Smooth muscle cell (in vitro differentiated cells): ENCODE measurements at regions not wholly inside any gene's neighbourhood (a gene's known extent, or its start where the extent isn't known, plus 50 kb on each side); places are given as distances from the start of the nearest gene placed in this dataset.

Experiments used
- DNase-seq: peaks from one replicate; lab custom pipeline; 2025; ENCODE audit not compliant: unreplicated experiment; lab: John Stamatoyannopoulos, UW
- H2AFZ ChIP-seq: fragments of 200-600 bp; sonication (generic); 2 replicates; pipeline ENCODE4 v1.6.0; 2016; ENCODE audit warnings: antibody characterized with exemption, low read depth, mild to moderate bottlenecking
- H3F3A ChIP-seq: fragments of 200-600 bp; sonication (generic); 2 replicates; pipeline ENCODE4 v1.6.0; 2017; ENCODE audit warnings: antibody characterized with exemption, low read depth
- H3K27ac ChIP-seq: fragments of 200-600 bp; sonication (generic); 2 replicates; pipeline ENCODE4 v1.5.1; 2016; ENCODE audit warnings: low read depth, mild to moderate bottlenecking
- H3K27me3 ChIP-seq: fragments of 200-600 bp; sonication (generic); 2 replicates; pipeline ENCODE4 v1.6.1; 2016; ENCODE audit warnings: low read depth, mild to moderate bottlenecking
- H3K36me3 ChIP-seq: fragments of 200-600 bp; sonication (generic); 2 replicates; pipeline ENCODE4 v1.5.1; 2016; ENCODE audit warnings: low read depth
- H3K4me1 ChIP-seq: fragments of 200-600 bp; sonication (generic); 2 replicates; pipeline ENCODE4 v1.5.1; 2016; ENCODE audit warnings: low read depth
- H3K4me2 ChIP-seq: fragments of 200-600 bp; sonication (generic); 2 replicates; pipeline ENCODE4 v1.6.0; 2016; ENCODE audit warnings: mild to moderate bottlenecking
- H3K4me3 ChIP-seq: fragments of 200-600 bp; sonication (generic); 2 replicates; pipeline ENCODE4 v1.5.1; 2016; ENCODE audit warnings: mild to moderate bottlenecking
- H3K79me2 ChIP-seq: fragments of 200-600 bp; sonication (generic); 2 replicates; pipeline ENCODE4 v1.6.0; 2016; ENCODE audit warnings: low read depth, mild to moderate bottlenecking
- H3K9ac ChIP-seq: fragments of 200-600 bp; sonication (generic); 2 replicates; pipeline ENCODE4 v1.6.0; 2016; ENCODE audit warnings: low read depth
- H3K9me3 ChIP-seq: fragments of 200-600 bp; sonication (generic); replicated peaks from 2 replicates; pipeline ENCODE4 v1.5.1; 2016; ENCODE audit warnings: low read depth
- H4K20me1 ChIP-seq: fragments of 200-600 bp; sonication (generic); 2 replicates; pipeline ENCODE4 v1.6.0; 2016; ENCODE audit warnings: low read depth
- WGBS: methylation state at CpG from one replicate; pipeline ENCODE4 v1.1.7; 2016; ENCODE audit warnings: low lambda C conversion rate; 5-methylcytosine and 5-hydroxymethylcytosine counted together
- TF ChIP-seq, protein P1 (sequence below): fragments of 200-600 bp; sonication (generic); IDR thresholded peaks from 2 replicates; pipeline ENCODE4 v1.5.1; 2017; ENCODE audit warnings: borderline replicate concordance, mild to moderate bottlenecking, antibody characterized with exemption; ENCODE audit not compliant: insufficient read depth, poor library complexity, severe bottlenecking

DNA sequence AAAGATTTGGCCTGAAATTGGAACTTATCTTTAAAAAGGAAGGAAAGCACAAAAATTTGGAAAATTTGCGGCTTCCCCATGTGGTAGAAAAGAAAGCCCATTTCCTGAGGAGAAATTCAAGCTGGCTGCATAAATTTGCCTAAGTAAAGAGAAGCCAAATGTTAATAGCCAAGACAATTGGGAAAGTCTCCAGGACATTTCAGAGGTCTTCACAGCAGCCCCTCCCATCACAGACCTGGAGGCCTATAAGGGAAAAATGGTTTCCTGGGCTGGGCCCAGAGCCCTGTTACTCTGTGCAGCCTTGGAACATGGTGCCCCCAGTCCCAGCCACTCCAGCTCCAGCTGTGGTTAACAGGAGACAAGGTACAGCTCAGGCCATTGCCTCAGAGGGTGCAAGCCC, 736.5 kb downstream of the HACE1 start:
- Histone ChIP-seq H3K79me2 (no peaks in the 10 kb centered on the region), H3K9me3 (no peaks in the 10 kb centered on the region), H3K9ac (no peak overlapping the region), H3F3A (no peaks in the 10 kb centered on the region), H3K4me1 (no peaks in the 10 kb centered on the region), H3K27me3 (no peaks in the 10 kb centered on the region), H3K4me3 (no peak overlapping the region), H3K27ac (no peak overlapping the region), H3K36me3 (no peaks in the 10 kb centered on the region), H4K20me1 (no peaks in the 10 kb centered on the region), H2AFZ (no peak overlapping the region), H3K4me2 (no peak overlapping the region)
- no peak for DNase-seq
- whole genome bisulfite sequencing, result 96% methylated on average over 1 of the region's 1 CpG
- TF ChIP-seq, protein P1, sequence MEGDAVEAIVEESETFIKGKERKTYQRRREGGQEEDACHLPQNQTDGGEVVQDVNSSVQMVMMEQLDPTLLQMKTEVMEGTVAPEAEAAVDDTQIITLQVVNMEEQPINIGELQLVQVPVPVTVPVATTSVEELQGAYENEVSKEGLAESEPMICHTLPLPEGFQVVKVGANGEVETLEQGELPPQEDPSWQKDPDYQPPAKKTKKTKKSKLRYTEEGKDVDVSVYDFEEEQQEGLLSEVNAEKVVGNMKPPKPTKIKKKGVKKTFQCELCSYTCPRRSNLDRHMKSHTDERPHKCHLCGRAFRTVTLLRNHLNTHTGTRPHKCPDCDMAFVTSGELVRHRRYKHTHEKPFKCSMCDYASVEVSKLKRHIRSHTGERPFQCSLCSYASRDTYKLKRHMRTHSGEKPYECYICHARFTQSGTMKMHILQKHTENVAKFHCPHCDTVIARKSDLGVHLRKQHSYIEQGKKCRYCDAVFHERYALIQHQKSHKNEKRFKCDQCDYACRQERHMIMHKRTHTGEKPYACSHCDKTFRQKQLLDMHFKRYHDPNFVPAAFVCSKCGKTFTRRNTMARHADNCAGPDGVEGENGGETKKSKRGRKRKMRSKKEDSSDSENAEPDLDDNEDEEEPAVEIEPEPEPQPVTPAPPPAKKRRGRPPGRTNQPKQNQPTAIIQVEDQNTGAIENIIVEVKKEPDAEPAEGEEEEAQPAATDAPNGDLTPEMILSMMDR, result no peak

DNA sequence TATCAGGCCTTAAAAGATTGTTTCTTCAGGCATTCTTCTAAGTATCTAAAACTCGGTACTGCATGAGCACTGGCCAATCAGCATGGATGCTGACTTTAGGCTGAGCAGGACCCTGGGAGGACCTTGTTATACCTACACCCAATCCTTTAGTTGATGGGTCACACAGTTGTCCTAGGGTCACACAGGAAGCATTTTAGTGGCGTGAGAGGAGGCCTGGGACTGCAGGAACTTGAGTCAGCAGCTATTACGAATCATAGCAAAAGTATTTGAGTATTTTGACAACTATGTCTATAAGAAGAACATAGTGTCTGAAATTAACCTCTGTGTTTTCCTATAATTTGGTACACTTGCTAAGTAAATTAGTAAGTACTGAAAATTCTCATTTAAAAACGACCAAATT, 741.4 kb downstream of the HACE1 start:
- no peak for DNase-seq
- H2AFZ ChIP-seq, result peak overlapping the region; percentile 12
- peak overlapping the region; percentile 79 for H3K27ac ChIP-seq

DNA sequence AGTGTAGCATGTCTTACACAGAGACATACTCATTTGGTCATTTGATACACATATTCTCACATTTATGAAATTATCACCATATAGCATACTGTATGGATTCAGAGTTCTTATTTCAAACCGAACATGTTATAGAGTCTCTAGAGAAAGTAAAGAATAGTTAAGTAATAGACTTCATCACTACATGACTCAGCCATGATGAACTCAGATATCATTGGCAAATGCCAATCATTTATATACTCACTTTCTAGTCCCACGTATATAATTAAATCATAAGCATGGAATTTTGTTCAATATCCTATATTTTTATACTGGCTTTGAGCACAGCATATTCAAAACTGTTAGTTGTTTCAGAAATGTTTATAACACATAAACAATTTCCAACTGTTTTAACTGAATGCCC, 749.9 kb downstream of the HACE1 start:
- Histone ChIP-seq H3K4me1 (no peaks in the 10 kb centered on the region), H3K9me3 (no peaks in the 10 kb centered on the region), H3K27me3 (no peaks in the 10 kb centered on the region), H3K36me3 (no peaks in the 10 kb centered on the region), H3K9ac (no peak overlapping the region), H3K79me2 (no peaks in the 10 kb centered on the region), H2AFZ (no peak overlapping the region), H3K4me2 (no peak overlapping the region), H3K27ac (no peak overlapping the region), H4K20me1 (no peaks in the 10 kb centered on the region), H3K4me3 (no peak overlapping the region), H3F3A (no peaks in the 10 kb centered on the region)
- TF ChIP-seq, protein P1, result no peak
- DNase-seq, result no peak
- WGBS, result 90% methylated on average over 2 of the region's 2 CpGs

More for the DNA sequence above, 741.4 kb downstream of the HACE1 start:
- no peaks in the 10 kb centered on the region for H3K9me3 ChIP-seq
- 46% methylated on average over 4 of the region's 4 CpGs for WGBS
- H3K4me2 ChIP-seq, result peak overlapping the region; percentile 30
- no peaks in the 10 kb centered on the region for H3K36me3 ChIP-seq
- H3F3A ChIP-seq, result no peaks in the 10 kb centered on the region
- H3K4me3 ChIP-seq, result no peak overlapping the region
- TF ChIP-seq, protein P1, result no peak
- no peaks in the 10 kb centered on the region for H3K27me3 ChIP-seq
- no peaks in the 10 kb centered on the region for H4K20me1 ChIP-seq
- H3K4me1 ChIP-seq, result no peaks in the 10 kb centered on the region
- peak overlapping the region; percentile 48 for H3K9ac ChIP-seq
- H3K79me2 ChIP-seq, result no peaks in the 10 kb centered on the region

DNA sequence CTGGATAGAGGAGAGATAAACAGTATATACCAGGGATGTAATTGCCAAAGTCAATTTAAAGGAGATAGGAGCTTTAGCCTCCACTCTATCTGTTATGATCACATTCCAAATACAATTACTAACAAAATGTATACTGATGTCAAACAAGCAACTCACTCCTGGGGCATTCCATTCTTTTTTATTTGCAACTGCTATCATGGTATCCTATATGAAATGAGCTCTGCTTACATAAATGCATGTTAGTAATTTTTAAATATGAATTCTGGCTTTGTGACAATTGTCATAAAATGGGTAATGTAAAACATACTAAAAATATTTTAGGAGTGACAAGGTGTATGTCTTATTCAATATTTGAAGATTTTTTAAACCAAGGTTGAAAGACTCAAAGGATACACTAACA, 751.1 kb downstream of the HACE1 start:
- no peaks in the 10 kb centered on the region for H3K9me3 ChIP-seq
- H3K79me2 ChIP-seq, result no peaks in the 10 kb centered on the region

More for the DNA sequence above, 751.1 kb downstream of the HACE1 start:
- TF ChIP-seq, protein P1, result no peak
- no peaks in the 10 kb centered on the region for H4K20me1 ChIP-seq
- H3F3A ChIP-seq, result no peaks in the 10 kb centered on the region
- H3K27ac ChIP-seq, result no peak overlapping the region
- no peak overlapping the region for H3K4me2 ChIP-seq
- no peak overlapping the region for H3K4me3 ChIP-seq
- no peak overlapping the region for H2AFZ ChIP-seq
- H3K27me3 ChIP-seq, result no peaks in the 10 kb centered on the region
- no peak for DNase-seq
- no peaks in the 10 kb centered on the region for H3K4me1 ChIP-seq
- H3K9ac ChIP-seq, result no peak overlapping the region
- no peaks in the 10 kb centered on the region for H3K36me3 ChIP-seq
